AG04450 (cell line): ENCODE measurements at regions not wholly inside any gene's neighbourhood (a gene's known extent, or its start where the extent isn't known, plus 50 kb on each side); places are given as distances from the start of the nearest gene placed in this dataset.
"Not testable (repeated sequence)": the region's sequence is repeated elsewhere in the genome, so short reads cannot be mapped to it uniquely, and the experiment has no call there.

ENCODE experiments used
- CTCF ChIA-PET: fragments of 300-600, 350-600 bp; formaldehyde crosslinking; extraction: SDS; loops from one replicate; lab custom pipeline; 2022; ENCODE audit warnings: antibody characterized with exemption, inconsistent platforms; lab: Charles Lee
- POLR2A ChIA-PET: fragments of 350-600 bp; formaldehyde crosslinking; extraction: SDS; loops from one replicate; lab custom pipeline; 2021; ENCODE audit warnings: antibody characterized with exemption, inconsistent platforms; lab: Yijun Ruan, JAX
- DNase-seq: peaks from one replicate; pipeline ENCODE4 v3.0.0-alpha.2; 2011; ENCODE audit warnings: low read depth, low spot score
- H3K27ac ChIP-seq: one replicate; pipeline ENCODE4 v1.5.1; 2012; ENCODE audit warnings: low read depth, low read length, control low read depth
- H3K27me3 ChIP-seq: one replicate; pipeline ENCODE4 v1.6.0; 2012; ENCODE audit warnings: low read length; ENCODE audit not compliant: control insufficient read depth, insufficient read depth
- H3K4me3 ChIP-seq: 2 replicates; pipeline ENCODE4 v1.5.1; 2011; ENCODE audit warnings: mild to moderate bottlenecking, low read depth, low read length, control low read depth
- H3K9me3 ChIP-seq: 2 replicates; pipeline ENCODE4 v1.5.1; 2012; ENCODE audit warnings: low read length; ENCODE audit not compliant: control insufficient read depth, insufficient read depth
- TF ChIP-seq, protein P1 (sequence below): IDR thresholded peaks from 2 replicates; pipeline ENCODE4 v1.5.1; 2011; ENCODE audit warnings: low read depth, low read length, control low read depth, inconsistent platforms

DNA sequence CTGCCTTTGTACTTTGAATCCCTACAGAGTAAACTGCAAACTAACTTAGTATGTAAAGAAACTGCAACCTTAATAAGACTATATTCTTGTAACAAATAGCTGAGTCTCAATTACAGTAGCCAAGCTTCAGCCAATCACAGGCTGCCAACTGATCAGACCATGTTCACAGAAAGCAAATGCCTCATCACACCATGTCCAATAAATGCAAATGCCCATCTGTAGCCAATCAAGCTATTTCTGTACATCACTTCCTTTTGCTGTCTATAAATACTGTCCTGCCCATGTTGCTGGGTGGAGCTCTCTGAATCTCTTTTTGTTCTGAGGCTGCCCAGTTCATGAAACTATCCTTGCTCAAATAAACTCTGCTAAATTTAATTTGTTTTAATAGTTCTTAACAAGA is 531.7 kb upstream of the TOM1L1 start:
- Histone ChIP-seq H3K27ac (no peak overlapping the region), H3K9me3 (peaks cover 7% of the 10 kb centered on the region), H3K4me3 (no peak overlapping the region), H3K27me3 (no peaks in the 10 kb centered on the region)
- TF ChIP-seq, protein P1, sequence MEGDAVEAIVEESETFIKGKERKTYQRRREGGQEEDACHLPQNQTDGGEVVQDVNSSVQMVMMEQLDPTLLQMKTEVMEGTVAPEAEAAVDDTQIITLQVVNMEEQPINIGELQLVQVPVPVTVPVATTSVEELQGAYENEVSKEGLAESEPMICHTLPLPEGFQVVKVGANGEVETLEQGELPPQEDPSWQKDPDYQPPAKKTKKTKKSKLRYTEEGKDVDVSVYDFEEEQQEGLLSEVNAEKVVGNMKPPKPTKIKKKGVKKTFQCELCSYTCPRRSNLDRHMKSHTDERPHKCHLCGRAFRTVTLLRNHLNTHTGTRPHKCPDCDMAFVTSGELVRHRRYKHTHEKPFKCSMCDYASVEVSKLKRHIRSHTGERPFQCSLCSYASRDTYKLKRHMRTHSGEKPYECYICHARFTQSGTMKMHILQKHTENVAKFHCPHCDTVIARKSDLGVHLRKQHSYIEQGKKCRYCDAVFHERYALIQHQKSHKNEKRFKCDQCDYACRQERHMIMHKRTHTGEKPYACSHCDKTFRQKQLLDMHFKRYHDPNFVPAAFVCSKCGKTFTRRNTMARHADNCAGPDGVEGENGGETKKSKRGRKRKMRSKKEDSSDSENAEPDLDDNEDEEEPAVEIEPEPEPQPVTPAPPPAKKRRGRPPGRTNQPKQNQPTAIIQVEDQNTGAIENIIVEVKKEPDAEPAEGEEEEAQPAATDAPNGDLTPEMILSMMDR, result no peak
- DNase-seq, result no peak
- ChIA-PET CTCF (no interaction called here), POLR2A (no interaction called here)

DNA sequence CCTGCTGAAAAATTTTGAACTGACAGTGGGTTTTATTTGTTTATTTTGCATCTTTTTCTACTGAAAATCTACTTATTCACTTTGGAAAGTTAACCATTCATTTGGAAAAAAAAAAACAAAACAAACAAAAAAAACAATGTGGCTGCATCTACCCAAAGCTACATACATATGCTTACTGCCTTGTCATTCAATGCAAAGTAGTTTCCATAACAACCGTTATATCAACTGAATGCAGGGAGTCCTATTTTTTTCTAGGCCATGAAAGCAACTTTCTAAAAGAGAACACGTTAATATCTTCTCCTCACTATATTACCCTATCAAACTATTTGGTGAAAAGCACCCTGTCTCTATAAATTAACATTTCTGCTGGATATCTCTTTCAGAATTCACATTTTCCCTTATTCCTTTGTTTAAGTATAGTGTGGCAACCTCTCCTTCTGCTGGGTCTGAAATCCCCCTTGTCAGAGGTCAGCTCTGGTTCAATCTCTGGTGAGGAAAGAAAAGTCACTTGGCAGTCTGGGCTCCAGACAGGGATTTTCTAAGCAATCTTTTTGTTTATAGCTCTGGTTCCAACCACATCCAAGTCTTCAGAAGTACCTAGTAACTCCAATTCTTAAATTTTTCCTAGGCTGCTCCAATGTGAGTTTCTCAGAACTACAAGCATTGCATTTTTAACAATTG is 528.4 kb upstream of the TOM1L1 start:
- Histone ChIP-seq H3K4me3 (no peak overlapping the region), H3K27ac (no peak overlapping the region), H3K9me3 (peaks cover 7% of the 10 kb centered on the region), H3K27me3 (no peaks in the 10 kb centered on the region)
- no peak for DNase-seq
- TF ChIP-seq, protein P1, result no peak
- POLR2A ChIA-PET, result no interaction called here
- CTCF ChIA-PET, result no interaction called here

DNA sequence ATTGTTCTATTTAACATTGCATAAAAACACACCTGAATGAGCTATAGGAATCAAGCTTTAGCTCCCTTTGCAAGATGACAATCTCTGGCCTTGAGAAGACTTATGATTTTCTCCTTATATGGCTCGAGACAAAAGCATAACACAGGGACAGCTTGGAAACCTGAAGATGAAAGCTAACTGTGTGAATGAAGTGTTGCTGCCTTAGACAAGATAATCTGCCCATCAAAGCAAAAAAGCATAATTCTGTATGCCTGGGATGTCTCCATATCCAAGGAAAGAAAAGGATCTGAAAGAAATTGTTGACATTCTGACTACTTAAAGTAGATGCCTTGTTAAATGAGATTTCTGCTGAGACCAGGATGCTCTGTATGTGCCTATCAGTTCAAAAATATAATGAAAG is 526.7 kb upstream of the TOM1L1 start:
- no peak for DNase-seq
- H3K9me3 ChIP-seq, result peaks cover 10% of the 10 kb centered on the region
- TF ChIP-seq, protein P1, result no peak
- no peak overlapping the region for H3K4me3 ChIP-seq
- H3K27me3 ChIP-seq, result no peaks in the 10 kb centered on the region
- H3K27ac ChIP-seq, result no peak overlapping the region
- ChIA-PET POLR2A (no interaction called here), CTCF (no interaction called here)

DNA sequence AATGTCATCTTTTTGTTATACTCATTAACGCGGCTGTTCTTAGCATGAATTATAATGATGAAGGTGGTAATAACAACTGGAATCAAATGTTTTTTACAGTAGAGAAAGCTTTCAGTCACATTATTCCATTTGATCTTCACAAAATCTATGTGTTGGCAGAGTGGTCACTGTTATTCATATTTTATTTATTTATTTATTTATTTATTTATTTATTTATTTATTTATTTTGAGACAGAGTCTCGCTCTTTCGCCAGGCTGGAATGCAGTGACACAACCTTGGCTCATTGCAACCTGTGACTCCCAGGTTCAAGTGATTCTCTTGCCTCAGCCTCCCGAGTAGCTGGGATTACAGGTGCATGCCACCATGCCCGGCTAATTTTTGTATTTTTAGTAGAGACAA is 524.2 kb upstream of the TOM1L1 start:
- H3K4me3 ChIP-seq, H3K27me3 ChIP-seq, CTCF ChIA-PET, H3K9me3 ChIP-seq, POLR2A ChIA-PET, H3K27ac ChIP-seq, DNase-seq: not testable (repeated sequence)

DNA sequence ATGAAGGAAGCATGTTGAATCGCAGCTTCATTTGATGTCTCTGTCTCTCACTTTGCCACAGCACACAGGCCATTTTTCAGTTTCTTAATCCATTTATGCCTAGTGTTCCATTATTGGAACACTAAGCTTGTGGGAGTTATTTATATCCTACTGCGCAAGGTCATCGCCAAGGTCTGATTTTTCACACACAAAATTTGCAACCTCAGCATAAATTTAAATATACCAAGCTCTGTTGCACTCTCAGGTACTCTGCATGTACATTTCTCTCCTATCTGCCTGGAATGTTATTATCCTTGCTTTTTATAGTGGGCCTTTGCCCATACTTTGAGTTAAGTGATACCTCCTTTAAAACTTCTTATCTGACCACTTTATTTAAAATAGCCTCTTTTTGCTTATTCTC is 519.2 kb upstream of the TOM1L1 start:
- no peaks in the 10 kb centered on the region for H3K27me3 ChIP-seq
- no peak overlapping the region for H3K4me3 ChIP-seq
- ChIA-PET POLR2A (no interaction called here), CTCF (no interaction called here)
- no peak for DNase-seq
- no peak overlapping the region for H3K27ac ChIP-seq
- TF ChIP-seq, protein P1, result no peak
- H3K9me3 ChIP-seq, result peaks cover 10% of the 10 kb centered on the region; the same call in 1 of the 2 replicates
